ENCODE measurements at regions not wholly inside any gene's neighbourhood (a gene's known extent, or its start where the extent isn't known, plus 50 kb on each side); places are given as distances from the start of the nearest gene placed in this dataset.

- Histone ChIP-seq H2AFZ (ENCODE audit: control insufficient read depth, low read length) (no peak overlapping the region), H3K79me2 (ENCODE audit: control insufficient read depth, insufficient read depth, low read length) (no peaks in the 10 kb centered on the region), H3K9me3 (ENCODE audit: control insufficient read depth, low read depth, low read length) (no peaks in the 10 kb centered on the region), H3K4me2 (ENCODE audit: control insufficient read depth, extremely low read depth, insufficient read depth, low read depth, low read length) (no peak overlapping the region), H3K36me3 (ENCODE audit: control insufficient read depth in 2 of 2, extremely low read depth in 1 of 2, insufficient read depth in 2 of 2, low read length in 2 of 2) (peaks cover 3 to 4% of the 10 kb centered on the region in 2 experiments), H4K20me1 (ENCODE audit: control insufficient read depth, extremely low read depth, insufficient read depth, low read length) (no peaks in the 10 kb centered on the region), H3K27me3 (ENCODE audit: control insufficient read depth, extremely low read depth, insufficient read depth, low read length) (no peaks in the 10 kb centered on the region), H3K4me3 (ENCODE audit: control insufficient read depth in 2 of 3, extremely low read depth in 1 of 3, insufficient read depth in 2 of 3, low read depth in 1 of 3, low read length in 3 of 3) (no peak overlapping the region), H3K9ac (ENCODE audit: control insufficient read depth, extremely low read depth, insufficient read depth, low read length) (no peak overlapping the region), H3K4me1 (ENCODE audit: control insufficient read depth, extremely low read depth, insufficient read depth, low read length) (peaks cover 9% of the 10 kb centered on the region), H3K27ac (ENCODE audit: control insufficient read depth, insufficient read depth, low read length) (no peak overlapping the region), H3K9me1 (ENCODE audit: control insufficient read depth, extremely low read depth, insufficient read depth, low read length) (no peaks in the 10 kb centered on the region)
- no peak for DNase-seq (ENCODE audit: low read depth, low spot score)
- dilution Hi-C loops (cut with MboI; ENCODE audit: extremely low pct_ligation_motif_present, low sequenced_read_pairs) = no loop called here
- no peak for FAIRE-seq
- no peak for TF ChIP-seq CTCF (optimal IDR thresholded peaks at IDR 0.05 in 1 of 3, IDR thresholded peaks at IDR 0.05 in 1 of 3, conservative IDR thresholded peaks at IDR 0.05 in 1 of 3; ENCODE audit: extremely low read depth in 1 of 3, insufficient read depth in 2 of 3, low read length in 3 of 3)
- TF ChIP-seq EZH2 (IDR thresholded peaks at IDR 0.05; ENCODE audit: low read length) = no peak
Measured at GRCh38 chr10:4647109-4647785, 178.8 kb upstream of the AKR1E2 start.

GRCh38 chr10:4646547-4646946, 179.5 kb upstream of the AKR1E2 start:
- Histone ChIP-seq H3K4me2 (ENCODE audit: control insufficient read depth, extremely low read depth, insufficient read depth, low read depth, low read length) (no peak overlapping the region), H3K79me2 (ENCODE audit: control insufficient read depth, insufficient read depth, low read length) (no peaks in the 10 kb centered on the region), H3K9ac (ENCODE audit: control insufficient read depth, extremely low read depth, insufficient read depth, low read length) (no peak overlapping the region), H3K4me1 (ENCODE audit: control insufficient read depth, extremely low read depth, insufficient read depth, low read length) (peaks cover 2% of the 10 kb centered on the region), H3K9me1 (ENCODE audit: control insufficient read depth, extremely low read depth, insufficient read depth, low read length) (no peaks in the 10 kb centered on the region), H4K20me1 (ENCODE audit: control insufficient read depth, extremely low read depth, insufficient read depth, low read length) (no peaks in the 10 kb centered on the region), H3K27ac (ENCODE audit: control insufficient read depth, insufficient read depth, low read length) (no peak overlapping the region), H2AFZ (ENCODE audit: control insufficient read depth, low read length) (no peak overlapping the region), H3K9me3 (ENCODE audit: control insufficient read depth, low read depth, low read length) (no peaks in the 10 kb centered on the region), H3K27me3 (ENCODE audit: control insufficient read depth, extremely low read depth, insufficient read depth, low read length) (no peaks in the 10 kb centered on the region), H3K36me3 (ENCODE audit: control insufficient read depth in 2 of 2, extremely low read depth in 1 of 2, insufficient read depth in 2 of 2, low read length in 2 of 2) (peaks cover 3% of the 10 kb centered on the region in 2 experiments), H3K4me3 (ENCODE audit: control insufficient read depth in 2 of 3, extremely low read depth in 1 of 3, insufficient read depth in 2 of 3, low read depth in 1 of 3, low read length in 3 of 3) (no peak overlapping the region)
- no peak for TF ChIP-seq EZH2 (IDR thresholded peaks at IDR 0.05; ENCODE audit: low read length)
- TF ChIP-seq CTCF (optimal IDR thresholded peaks at IDR 0.05 in 1 of 3, IDR thresholded peaks at IDR 0.05 in 1 of 3, conservative IDR thresholded peaks at IDR 0.05 in 1 of 3; ENCODE audit: extremely low read depth in 1 of 3, insufficient read depth in 2 of 3, low read length in 3 of 3) = no peak
- DNase-seq (ENCODE audit: low read depth, low spot score) (no peak), FAIRE-seq (no peak)
- dilution Hi-C loops (cut with MboI; ENCODE audit: extremely low pct_ligation_motif_present, low sequenced_read_pairs) = no loop called here

Measured in keratinocyte (primary cell).